ELF-1 (cell line): ENCODE measurements at regions not wholly inside any gene's neighbourhood (a gene's known extent, or its start where the extent isn't known, plus 50 kb on each side); places are given as distances from the start of the nearest gene placed in this dataset.
A peak's percentile ranks its signal among the peaks of the same experiment; 100 is the strongest.

Experiments used
- DNase-seq: peaks from one replicate; pipeline ENCODE4 v3.0.0-alpha.2; 2016; ENCODE audit warnings: low read depth, low spot score

DNA sequence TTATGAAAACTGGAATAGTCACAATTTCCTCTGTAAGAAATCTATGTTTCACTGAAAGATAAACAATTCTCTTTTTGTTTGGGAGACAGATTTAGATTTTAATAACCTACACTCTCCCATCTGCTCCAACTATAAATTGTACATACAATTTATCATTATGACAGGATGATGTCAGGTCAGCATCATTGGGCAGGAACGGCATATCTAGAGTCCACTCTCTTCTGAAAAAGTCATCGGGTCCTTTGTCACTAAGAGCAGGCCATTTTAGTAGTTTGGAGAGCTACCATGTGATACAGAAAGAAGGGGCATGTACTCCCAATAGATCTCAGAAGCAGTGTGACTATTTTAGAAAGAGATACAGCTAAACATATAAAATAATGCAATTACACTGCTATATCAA is 180.8 kb upstream of the ARGLU1 start:
- DNase-seq: no peak

- no peak for DNase-seq
Measured at GRCh38 chr13:106744516-106744915, 176.6 kb upstream of the ARGLU1 start.

- no peak for DNase-seq
Measured at GRCh38 chr13:106738186-106738678, 170.3 kb upstream of the ARGLU1 start.

- DNase-seq: peak; percentile 31
Measured at GRCh38 chr13:106736941-106737340, 169.0 kb upstream of the ARGLU1 start.

GRCh38 chr13:106734198-106734597 is 166.3 kb upstream of the ARGLU1 start:
- DNase-seq: no peak

GRCh38 chr13:106723036-106723435 is 155.1 kb upstream of the ARGLU1 start:
- DNase-seq: no peak

GRCh38 chr13:106722620-106723019 is 154.7 kb upstream of the ARGLU1 start:
- no peak for DNase-seq

- no peak for DNase-seq
Measured at GRCh38 chr13:106721599-106721998, 153.7 kb upstream of the ARGLU1 start.

DNA sequence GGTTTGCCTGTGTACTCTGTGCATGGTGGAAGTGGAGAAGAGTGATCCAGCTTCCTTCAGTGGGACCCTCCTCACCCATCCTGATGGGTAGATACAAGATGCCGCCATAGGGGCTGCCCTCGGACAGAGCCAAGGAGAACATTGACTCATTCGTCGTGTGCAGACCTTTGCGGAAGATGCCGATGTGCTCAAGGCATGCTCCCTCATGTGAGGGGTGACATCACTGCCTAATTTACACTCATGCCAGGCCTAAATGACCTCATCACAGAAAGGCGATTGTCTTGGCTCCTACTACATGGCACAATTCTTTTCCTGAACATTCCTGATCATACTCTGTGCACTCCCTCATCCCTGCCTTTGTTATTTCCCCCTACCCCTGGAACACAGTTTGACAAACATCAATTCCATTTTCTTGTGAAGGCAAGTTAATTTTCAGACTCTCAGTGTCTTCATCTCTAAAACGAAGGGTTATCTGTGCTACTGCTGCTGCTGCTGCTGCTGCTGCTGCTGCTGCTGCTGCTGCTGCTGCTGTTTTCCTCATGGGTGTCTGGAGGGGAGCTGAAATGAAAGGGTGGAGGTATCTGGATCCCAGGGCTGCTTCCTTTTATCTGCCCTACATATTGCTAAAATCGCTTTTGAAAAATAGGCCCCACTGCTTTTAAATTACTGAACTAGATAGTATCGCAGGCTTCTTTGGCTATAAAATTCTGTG is 146.5 kb upstream of the ARGLU1 start:
- peak; percentile 12 for DNase-seq

GRCh38 chr13:106712381-106712780 is 144.4 kb upstream of the ARGLU1 start:
- DNase-seq: no peak

DNA sequence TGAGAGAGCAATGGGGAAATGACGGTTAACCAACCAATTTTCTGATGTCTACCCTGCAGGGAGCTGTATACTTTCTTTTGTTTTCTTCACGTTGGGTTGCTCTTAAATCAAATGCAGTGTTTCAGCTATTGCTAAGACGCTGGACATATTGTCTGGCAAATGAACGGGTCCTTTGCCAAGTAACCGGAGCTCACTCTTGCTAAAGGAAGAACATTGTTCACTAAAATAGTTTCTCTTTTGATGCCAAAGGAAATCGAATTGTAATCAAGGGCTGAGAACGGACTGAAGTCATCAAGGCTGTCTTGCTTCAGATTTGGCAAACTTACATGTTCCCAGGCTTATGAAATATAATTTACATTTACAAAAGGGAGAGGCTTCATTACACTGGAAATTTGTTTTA is 142.3 kb upstream of the ARGLU1 start:
- no peak for DNase-seq

DNA sequence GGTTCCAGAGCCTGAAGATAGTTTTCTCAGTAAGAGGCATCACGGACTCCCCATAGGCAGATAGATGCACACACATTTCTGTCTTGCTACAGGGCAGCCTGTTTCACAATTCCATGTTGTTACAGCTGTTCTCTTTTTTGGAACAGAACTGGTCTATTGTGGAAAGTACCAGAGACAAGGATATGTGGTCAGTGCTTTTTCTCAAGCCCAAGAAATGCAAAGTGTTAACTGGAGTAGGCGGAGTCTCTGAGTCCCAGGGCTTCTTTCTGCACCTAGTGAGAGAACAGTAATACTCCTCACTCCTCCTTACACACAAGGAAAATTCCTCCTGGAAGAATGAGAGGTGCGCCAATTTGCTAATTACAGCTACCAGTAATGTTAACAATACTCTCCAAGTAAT is 141.6 kb upstream of the ARGLU1 start:
- DNase-seq: no peak

DNA sequence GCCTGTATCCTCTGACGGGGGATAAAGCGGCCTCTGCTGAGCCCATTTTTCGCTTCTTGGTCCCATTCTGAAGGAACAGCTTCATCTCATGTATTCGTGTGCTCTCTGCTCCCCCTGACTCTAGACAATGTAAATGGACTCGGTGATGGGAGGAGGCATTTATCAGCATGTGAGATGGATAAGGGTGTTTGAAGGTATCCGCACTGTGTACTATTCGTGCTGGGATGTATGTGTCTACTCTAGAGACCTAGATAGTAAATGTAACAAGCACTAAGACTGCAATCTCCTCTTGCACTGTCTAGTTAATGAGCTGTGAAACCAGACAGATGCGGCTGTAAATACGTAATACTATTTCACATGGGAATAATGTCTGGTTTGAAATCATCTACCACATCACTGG is 134.6 kb upstream of the ARGLU1 start:
- DNase-seq: no peak

DNA sequence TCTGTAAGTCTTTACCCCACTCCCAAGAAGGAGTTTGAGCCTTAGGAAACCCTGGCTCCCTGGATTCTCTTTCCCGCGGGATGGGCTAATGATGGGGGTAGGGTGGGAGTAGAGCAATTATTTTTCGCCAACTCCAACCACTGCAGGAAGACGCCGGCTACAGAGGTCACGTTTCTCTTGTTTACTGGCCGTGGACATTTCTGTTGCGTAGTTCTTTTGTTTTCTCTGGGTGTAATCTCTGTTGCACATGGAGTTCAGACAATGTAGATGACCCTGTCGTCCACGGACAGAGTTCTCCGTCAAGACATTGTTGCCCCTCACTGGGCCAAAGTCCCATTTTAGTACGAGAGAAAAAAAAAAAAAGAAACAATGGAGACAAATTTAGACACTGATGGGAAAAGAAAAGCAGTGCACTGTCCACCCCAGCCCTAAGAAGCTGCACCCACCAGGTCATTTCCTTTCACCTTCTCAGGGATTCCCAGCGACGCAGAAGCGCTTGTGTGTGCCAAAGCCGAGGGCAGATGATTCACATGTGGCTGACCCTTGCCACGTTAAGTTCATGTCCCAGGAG is 133.9 kb upstream of the ARGLU1 start:
- DNase-seq: no peak

GRCh38 chr13:106700439-106700838 is 132.5 kb upstream of the ARGLU1 start:
- no peak for DNase-seq

GRCh38 chr13:106700007-106700406 is 132.1 kb upstream of the ARGLU1 start:
- no peak for DNase-seq

- no peak for DNase-seq
Measured at GRCh38 chr13:106699311-106699710, 131.4 kb upstream of the ARGLU1 start.

GRCh38 chr13:106696719-106697118 is 128.8 kb upstream of the ARGLU1 start:
- no peak for DNase-seq

DNA sequence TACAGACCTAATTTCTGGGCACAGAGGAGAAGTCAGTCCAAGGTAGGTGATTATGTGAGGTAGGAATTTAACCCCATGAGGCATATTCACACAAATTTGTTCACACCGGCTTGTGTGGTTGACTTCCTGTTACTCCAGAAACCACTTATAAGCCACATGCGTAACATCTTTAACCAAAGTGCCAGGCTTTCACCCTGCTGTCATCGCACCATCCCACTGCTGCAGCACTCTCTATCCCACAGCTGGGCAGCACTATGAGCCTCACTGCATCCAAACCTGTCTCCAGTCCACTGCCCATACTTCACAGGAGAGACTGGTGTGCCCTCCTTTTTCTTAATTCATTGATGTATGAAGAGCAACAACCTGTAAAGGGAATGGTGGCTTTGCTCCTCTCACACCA is 128.2 kb upstream of the ARGLU1 start:
- DNase-seq: no peak

GRCh38 chr13:106695139-106695538 is 127.2 kb upstream of the ARGLU1 start:
- DNase-seq: no peak

DNA sequence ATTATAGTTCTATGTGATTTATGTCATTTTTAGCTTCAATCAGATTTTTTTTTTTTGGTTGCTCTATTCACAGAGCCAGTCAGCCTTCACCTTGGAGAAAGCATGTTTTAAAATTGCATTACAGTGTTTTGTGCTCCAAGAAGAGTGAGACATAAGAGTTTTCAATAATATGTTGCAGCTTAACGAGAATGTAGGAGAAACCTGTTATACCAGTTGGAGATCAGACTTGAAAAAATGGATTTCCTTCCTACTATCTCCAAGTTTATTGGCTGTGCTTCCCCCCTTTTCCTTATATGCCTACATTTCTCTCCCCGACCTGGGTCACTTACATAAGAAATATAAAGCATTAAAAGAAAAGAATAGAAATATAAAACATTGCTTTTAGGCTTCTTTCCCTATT is 123.9 kb upstream of the ARGLU1 start:
- DNase-seq: no peak

DNA sequence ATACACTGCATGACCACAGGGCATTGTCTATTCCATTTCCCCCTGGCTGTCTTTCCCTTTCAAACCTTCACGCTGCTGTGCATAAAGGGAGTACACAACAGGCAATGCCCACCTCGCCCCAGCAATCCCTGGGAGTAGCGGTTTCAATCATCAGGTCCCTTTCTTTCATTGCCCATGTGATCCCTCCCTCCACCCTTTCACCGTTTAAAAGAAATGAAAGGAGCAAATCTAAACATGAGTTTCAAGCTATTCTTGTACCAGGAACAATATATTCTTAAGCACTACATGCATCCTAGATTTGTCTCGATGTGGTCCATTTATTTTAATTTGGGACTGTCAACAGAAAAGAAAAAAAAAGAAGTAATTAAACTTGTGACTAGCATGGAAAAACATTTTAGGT is 123.4 kb upstream of the ARGLU1 start:
- DNase-seq: no peak

- no peak for DNase-seq
Measured at GRCh38 chr13:106690779-106691178, 122.8 kb upstream of the ARGLU1 start.

- DNase-seq: no peak
Measured at GRCh38 chr13:106689906-106690305, 122.0 kb upstream of the ARGLU1 start.
